NCI-H82 treated with DMSO at 0.1 percent for 48 hours (cell line): ENCODE measurements at regions not wholly inside any gene's neighbourhood (a gene's known extent, or its start where the extent isn't known, plus 50 kb on each side); places are given as distances from the start of the nearest gene placed in this dataset.

Source experiments
- DNase-seq: peaks from one replicate; lab custom pipeline; 2025; ENCODE audit not compliant: unreplicated experiment; lab: John Stamatoyannopoulos, UW

DNA sequence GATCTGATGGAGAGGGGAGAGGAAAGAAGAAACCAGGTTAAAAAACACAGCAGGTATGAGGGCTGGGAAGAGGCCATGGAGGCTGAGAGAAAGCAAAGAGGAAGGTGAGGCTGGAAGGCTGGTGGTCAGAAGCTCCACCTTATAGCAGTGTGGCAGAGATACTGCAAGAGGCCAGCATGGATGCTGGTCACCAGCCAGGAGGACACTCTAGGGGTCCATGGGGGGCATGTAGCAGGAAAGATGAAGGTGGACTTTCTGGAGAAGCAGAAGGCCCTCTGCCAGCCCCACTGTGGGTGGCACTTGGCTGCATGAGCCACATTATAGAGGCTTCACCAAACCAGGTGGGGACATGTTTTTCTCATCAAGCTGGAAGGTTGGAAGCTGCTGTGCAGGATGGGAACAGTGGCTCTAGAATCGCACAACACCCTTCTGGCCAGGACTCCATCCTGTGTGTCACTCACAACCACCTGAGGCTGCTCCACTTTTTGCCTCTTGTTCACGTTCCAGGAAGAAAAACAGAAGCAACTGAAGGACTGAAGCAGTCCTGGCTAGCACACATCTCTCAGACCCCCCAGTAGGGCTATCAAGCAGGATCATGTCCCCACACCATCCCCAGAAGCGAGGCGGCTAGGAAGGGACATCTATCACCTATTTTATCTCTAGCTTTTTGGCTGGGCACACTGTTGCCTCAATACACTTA lies 587.5 kb upstream of the MGMT start:
- no peak for DNase-seq

DNA sequence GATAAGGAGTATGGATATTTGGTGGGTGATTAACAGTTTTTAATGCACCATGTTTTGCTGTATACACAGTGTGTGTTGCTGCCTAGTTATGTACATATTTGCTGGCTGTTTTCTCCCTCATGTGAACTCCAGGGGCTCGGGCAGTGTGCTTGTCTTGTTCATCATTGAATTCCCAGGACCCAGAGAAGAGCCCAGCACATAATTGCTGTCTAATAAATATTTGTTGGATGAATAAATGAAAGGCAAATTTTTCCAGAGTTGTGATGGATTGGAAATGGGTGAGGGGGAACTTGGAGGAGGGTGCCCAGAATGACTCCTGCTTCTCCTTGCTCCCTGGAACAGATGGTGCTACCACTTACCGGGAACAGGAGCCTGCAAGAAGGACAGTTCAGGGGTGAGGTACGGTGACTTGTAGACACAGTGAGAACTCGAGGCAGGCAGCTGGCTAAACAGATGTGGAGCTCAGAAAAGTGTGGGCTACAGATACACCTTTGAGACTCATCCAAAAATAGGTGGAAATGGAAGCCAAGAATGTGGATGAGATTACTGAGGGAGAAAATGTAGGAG lies 586.8 kb upstream of the MGMT start:
- no peak for DNase-seq

DNA sequence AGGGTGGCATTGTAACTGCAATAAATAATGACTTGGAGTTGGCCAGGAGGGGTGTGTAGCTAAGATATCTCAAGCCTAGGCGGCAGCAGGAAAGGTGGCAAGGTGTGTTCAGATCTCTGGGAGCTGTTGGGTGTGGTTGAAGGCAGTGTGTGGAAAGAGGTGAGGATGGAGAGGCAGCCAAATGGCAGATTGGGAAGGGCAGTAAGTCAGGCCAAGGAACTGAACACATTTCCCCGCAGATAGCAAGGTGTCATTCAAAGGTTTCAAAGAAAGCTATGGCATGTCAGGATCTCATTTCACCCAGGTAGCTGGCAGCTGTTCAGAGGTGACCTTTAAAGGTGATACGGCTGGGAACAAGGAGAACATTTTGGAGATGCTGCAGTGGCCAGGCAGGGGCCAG lies 586.0 kb upstream of the MGMT start:
- no peak for DNase-seq

DNA sequence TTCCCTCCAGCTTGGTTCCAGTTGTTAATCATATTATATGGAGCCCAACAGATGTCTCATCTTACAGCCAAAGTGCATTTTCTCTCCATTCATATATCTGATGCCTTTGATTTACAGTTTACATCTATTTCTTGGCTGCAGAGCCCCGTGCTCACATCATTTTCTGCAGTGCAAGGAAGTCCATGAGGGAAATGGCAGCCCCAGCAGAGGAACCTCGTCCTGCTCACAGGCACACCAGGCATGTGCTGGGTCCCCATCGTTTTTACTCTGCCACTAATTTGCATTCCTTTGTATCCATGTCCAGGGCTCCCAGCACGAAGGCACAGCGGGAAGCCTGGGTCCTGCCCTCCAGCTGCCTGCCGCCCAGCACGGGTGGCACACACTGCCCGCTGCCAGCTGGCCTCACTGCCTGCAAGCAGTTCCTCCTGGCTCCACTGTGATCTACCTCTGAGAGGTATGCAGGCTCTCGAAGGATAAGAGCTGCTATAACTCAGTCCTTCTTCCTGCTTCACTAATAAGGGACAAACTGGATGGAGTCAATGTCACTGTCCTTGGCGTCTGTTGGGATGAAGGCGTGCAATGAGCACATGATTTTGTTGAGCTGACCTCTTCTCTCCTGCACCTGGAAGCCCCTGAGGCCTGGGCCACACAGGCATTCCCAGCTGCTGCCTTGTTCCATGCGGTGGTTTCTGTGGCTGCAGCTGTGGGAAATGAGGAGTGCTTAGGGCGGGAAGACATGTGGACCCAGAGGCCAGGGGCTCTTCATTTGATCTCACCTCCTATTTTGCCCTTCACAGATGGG lies 583.6 kb upstream of the MGMT start:
- DNase-seq = no peak

DNA sequence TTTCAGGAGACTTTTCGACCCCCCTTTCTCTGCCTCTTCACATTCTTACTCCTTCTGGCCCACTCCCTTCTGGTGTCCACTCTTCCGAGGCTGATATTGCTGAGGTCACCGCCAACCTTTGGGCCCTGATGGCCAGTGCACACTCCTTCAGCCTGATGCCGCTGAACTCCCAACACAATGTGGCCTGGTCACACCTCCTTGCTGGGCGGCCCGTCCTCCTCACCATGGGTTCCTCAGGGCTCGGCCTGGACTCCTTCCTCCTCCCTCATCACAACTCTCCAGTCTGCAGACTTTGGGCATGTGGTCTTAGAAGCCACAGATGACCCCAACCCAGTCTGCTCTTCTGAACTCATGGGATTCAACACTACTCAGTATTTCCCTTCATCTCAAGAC lies 583.0 kb upstream of the MGMT start:
- no peak for DNase-seq

DNA sequence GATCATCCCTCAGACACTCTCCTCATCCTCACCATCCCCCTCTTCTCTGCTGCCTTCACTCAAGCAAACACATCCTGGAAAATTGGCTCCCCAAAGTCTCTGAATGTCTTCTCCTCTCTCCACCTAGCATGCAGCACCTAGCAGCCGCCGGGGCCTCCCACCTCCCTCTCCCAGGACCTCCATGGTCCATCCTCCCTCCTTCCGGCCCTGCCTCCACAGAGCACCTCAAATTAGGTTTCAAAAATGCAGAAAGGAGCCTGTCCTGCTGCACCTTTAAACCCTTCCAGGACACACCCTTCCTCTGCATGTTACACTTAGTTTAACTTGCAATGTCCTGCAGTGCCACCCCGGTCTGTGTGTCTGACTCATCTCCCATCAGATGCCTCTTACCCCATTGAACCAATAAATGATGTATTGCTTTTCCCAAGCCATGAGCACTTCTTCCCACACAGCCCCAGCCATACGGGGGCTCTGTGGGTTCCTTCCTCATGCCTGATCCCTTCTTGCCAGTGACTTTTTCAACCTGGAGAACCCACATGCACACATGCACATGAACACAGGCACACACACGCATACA lies 582.5 kb upstream of the MGMT start:
- no peak for DNase-seq

DNA sequence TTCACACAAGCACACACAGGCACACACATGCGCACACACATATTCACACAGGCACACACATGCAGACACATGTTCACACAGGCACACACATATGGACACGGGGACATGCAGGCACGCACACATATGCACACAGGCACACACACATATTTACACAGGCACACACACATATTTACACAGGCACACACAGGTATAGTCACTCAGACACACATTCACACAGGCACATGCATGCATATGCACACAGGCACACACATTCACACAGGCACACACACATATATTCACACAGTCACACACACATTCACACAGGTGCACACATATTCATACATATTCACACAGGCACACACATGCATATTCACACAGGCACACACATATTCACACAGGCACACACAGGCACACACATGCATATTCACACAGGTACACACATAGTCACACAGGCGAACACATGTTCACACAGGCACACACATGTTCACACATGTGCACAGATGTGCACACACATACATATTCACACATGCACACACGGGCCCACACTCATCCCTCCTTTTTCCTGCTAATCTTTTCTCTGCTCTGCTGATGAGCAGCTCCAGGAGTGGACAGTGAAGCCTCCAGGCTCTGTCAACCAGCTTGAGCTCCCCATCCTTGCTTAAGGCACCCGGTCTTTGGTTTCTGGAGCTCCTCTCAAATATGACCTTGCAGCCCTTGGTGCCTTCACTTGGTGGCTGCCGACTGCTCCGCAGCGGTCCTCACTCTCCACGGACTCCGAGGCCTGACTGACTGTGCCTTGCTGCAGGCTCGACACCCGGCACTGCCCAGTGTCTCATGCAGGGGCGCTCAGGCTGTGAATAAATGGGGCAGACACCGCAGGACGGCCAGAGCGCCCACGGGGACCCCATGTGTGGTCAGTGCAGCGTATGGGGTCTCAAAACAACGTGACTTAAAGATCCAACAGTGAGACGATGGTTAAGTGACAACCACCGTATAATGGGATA lies 581.2 kb upstream of the MGMT start:
- no peak for DNase-seq

DNA sequence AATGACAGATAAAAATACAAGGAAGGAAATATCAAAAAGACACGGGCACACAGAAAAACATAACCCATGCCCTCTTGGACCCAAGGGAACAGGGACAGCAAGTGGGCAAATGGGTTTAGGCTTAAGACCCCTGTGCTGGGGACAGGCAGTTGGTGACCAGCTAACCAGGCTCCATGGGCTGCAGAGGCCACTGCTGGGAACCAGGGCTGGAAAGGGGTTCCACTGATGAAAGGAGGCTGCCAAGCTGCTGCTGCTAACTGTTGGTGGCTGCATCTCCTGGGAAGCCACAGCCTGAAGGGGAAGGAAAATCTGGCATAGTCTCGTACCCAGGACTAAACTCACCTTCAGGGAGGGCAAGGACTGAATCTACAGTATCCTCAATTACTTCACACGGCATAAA lies 579.2 kb upstream of the MGMT start:
- no peak for DNase-seq

DNA sequence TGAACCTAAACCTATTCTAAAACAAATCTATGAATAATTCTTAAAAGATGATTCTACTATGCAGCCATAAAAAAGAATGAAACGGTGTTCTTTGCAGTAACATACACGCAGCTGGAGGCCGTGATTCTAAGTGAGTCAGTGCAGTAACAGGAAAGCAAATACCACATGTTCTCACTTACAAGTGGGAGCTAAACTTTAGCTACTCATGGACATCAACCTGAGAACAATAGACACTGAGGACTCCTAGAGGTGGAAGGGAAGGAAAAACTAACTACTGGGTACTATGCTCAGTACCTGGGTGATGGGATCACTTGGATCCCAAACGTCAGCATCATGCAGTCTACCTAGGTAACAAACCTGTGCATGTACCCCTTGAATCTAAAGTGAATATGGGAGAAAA lies 575.0 kb upstream of the MGMT start:
- DNase-seq = no peak

DNA sequence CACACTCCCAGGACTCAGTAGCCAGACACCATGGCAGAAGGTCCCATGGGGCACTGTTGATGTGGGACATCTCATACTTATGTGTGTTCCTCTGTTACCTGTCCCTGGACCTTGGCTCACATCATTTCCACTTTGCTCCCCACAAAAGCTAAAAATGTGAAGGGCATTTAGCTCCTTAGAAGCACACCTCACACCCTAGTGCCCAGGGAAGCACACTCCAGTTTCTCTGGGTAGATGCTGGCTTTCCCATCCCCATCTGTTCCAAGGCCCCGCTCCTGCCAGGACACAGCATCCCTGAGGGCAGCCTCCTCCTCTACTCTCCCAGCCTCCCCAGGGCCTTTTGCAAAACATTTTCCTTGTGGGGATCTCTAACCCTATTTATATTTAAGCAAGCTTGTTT lies 572.4 kb upstream of the MGMT start:
- DNase-seq = no peak

DNA sequence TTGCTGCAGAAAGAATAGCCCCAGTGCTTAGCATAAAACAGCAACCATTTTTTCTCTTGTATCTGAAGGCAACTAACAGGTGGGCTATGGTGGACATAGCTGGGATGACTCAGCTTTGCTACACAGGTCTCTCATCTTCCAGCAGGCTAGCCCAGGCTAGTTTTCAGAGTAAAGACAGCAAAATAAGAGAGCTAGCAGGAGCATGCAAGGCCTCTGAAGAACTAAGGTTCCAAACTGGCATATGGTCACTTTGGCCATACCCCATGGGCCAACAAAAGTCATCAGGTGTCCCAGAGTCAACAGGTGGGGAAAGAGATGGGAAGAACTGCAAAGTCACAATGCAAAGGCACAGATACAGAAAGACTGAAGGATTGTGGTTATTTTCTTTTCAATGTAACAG lies 571.6 kb upstream of the MGMT start:
- no peak for DNase-seq

DNA sequence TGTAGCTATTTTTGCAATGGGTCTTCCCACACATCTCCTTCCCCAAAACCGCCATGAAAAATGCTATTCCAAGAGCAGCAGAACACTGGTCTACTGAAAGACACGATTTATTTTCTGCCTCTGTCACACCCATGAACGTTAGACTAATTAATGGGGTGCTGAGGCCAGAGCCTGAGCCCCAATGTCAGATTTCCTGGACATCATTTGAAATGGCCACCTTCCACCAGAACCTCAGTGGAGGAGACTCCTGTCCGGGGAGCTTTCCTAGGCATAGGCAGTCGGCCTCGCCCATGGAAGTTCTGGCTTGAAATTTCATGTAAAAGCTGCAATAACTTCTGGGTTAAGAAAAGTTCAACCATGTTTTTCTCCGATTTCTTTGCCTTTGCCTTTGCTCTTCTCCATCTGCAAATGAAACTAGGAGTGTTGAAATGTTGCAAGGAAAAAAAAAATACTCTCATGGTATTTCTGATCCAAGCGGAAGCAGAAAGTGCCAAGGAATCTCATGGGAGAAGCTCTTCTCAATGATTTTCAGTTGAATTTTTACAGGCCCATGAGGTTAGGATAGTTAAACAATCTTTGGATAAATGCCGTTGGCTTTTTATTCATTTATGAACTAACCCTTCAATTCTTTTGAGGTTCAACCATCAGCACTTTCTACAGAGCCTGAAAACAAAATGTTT lies 570.8 kb upstream of the MGMT start:
- no peak for DNase-seq

DNA sequence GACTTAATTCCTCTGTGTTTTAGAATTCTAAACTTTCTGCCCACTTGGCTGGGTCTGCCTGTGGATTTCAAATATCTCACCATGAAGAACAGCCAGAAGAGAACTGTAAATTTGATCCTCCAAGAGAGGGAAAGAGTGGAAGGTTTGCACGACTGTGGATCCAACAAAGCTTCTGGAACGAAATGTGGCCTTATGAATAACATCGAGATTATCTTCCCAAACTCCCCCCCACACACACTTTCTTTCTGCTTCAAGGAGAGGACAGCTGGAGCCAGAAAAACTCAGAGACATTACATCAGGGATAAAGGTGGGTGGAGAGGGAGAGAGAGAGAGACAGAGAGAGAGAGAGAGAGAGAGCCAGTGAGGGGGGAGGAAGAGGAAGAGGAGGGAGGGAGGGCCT lies 570.1 kb upstream of the MGMT start:
- DNase-seq = no peak

DNA sequence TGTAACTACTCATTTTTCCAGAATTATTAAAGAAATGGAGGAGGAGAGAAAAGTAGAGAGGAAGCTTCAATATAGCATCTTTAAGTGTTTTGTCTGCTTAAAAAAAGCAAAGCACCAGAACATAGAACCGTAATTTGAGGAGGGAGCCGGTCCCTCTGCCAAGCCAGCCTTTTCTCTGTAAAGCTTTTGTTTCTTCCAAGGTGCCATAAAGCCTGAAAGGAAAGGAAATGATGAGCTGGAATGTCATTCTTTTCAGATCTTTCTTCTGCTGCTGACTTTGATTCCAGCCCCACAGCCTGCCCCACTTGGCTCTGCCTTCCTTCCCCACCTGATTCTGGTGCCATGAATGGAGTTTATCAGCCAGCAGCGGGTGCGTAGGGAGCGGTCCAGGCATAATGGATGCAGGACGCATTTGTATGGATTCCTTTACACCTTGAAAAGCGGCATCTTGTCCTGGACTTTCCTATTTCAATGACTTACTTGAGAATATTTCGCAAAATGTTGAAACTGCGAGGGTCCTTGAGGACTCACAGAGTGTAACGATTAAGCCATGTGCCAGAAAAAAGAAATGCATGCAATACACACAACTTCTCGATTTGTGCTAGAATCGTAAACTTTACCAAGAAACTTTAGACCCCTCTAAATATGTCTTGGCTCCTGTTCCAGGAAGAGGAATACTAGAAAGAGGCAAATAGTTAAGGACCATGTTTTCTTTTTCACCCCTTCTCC lies 569.5 kb upstream of the MGMT start:
- DNase-seq = no peak

DNA sequence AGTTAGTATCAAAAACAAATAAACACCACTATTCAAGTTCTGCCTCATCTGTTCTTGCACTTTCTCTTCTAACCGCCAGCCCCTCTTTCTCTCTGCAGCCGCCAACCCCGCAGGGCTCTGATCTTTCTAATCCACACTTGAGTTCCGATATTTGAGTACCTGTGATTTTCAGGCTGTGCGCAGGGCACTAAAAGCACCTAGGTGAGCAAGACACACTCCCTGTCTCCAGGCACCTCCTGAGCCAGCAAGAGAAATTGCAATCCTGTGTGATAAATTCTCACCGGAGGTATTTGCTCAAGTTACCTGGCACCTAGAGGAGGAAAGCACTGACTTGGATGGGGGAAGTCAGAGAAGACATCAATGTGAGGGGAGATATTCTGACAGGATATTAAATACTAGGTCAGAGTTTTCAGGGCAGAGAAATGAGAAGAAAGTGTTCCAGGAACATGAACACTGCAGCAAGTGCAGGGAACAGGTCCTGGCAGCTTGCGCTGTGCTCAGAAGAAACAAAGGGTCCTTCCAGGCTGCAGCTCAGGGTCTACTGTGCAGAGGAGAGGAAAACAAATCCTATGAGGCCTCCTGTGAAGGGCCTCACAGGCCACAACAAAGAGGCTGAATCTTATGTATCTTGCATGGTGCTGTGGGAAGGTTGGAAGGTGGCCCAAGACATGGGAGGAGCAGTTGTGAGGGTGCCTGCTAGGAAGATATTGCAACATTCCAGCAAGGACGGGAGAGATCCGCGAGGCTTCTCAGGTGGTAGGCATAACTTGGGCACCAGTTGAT lies 568.7 kb upstream of the MGMT start:
- no peak for DNase-seq

DNA sequence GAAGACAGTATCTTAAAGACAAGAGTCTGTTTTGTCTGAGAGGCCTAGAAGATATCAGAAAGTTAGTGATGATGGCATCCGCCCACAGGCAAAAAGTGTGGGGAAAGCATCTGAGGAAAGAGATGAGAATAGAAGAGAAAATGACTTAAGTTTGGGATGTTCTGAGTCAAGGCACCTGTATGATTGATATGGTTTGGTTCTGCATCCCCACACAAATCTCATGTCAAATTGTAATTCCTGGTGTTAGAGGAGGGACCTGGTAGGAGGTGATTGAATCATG lies 568.2 kb upstream of the MGMT start:
- DNase-seq = no peak

DNA sequence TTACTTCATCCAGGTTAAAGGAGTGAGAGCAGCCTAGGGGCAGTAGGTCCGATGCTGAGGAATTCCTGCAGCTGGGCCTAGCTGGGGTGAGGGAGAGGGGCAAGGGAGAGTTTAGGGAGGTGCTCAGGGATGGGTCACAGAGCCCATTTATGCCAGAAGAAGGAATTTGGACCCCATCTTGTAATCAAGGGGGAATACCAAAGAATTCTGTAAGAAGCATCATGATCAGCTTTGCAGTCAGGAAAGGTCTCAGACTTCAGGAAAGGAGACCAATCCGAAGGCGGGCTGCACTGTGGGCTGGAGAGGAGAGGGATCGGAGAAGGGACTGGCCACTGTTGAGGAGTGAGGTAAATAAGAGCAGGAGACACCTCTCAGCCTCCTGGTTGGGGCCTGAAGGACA lies 566.6 kb upstream of the MGMT start:
- DNase-seq = no peak

DNA sequence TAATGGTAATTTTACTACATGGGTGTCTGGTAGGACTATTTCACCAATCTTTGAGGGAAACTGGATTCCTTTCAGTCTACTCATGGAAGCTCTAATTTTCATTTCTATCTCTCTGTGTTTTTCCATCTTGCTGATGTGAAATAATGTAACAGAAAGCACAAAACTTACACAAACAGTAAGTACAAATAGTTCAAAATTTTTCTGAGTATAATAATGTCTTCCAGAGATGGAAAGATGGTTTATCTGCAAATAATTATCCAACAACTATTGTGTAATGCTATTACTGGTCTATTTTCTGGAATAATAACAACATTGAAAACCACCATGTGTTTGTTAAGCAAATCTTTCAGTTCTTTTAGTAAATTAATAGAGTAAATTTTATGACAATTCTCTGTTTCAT lies 565.8 kb upstream of the MGMT start:
- no peak for DNase-seq

DNA sequence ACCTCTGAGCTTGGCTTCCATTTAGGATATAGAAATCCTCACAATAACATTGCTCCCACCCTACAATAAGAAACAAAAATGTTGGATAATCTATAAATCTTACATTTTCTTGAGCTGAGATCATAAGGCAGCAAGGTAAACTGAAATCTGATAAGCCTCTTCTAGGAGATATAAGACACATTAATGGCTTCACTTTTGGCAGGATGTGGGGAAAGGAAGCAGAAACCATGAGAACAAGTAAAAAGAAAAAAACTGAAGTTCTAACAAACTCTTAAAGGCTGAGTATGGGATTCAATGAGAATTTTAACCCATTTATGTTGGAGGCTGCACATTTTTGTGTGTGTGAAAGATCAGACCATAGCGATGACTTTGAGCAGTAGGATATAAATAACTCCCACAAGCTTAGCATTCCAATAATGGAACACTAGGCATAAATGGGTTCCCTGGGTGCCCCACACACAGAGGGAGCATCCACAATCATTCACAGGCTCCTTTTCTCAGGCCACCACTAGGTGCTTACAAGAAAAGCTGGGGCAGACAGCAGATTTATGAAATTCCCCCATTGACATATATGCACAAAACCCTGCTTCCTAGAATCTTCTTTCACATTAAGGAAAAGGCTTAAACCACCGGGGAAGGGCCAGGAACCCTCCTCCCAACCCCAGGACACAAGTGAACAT lies 564.9 kb upstream of the MGMT start:
- DNase-seq = no peak
